ENCODE measurements at regions not wholly inside any gene's neighbourhood (a gene's known extent, or its start where the extent isn't known, plus 50 kb on each side); places are given as distances from the start of the nearest gene placed in this dataset.
"Not testable (repeated sequence)": the region's sequence is repeated elsewhere in the genome, so short reads cannot be mapped to it uniquely, and the experiment has no call there.

- no peak for DNase-seq
These were observed 683.3 kb downstream of the IRS1 start for GRCh38 chr2:226116346-226116745.

GRCh38 chr2:226115832-226116200 lies 683.8 kb downstream of the IRS1 start:
- no peak for DNase-seq

- no peak for DNase-seq
These were observed 684.4 kb downstream of the IRS1 start for GRCh38 chr2:226115102-226115831.

- no peak for DNase-seq
These were observed 685.2 kb downstream of the IRS1 start for GRCh38 chr2:226114436-226114835.

DNA sequence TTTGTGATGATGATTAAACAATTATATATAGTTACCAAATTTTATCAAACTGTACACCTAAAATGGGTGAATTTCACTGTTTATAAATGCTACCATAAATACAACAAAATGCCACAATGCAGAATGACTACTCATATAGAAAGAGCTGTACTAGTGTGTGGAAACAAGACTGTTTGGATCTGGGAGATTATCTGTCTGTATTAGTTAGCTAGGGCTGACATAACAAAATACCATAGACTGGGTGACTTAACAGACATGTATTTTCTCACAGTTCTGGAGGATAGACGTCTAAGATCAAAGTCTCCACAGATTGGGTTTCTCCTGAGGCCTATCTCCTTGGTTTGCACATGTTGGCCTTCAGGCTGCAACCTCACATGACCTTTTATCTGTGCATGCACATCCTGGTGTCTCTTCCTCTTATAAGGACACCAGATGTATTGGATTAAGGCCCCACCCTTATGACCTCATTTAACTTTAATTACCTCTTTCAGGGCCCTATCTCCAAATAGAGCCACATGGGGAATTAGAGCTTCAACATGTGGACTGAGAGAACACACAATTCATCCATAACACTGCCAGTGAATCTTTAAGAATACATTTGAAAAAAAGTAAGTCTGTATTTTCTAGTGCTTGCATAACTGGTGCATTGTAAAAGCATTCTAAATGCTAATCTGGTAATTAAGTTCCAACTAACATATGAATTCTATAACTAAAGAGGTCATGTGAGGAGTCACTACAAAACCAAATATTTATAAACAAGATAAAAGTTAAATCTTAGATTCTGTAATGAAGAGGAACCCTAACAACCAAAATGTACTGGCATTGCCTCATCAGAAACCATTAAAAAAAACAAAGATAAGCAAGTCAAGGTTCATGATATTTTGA lies 699.6 kb downstream of the NYAP2 start:
- no peak for DNase-seq

DNA sequence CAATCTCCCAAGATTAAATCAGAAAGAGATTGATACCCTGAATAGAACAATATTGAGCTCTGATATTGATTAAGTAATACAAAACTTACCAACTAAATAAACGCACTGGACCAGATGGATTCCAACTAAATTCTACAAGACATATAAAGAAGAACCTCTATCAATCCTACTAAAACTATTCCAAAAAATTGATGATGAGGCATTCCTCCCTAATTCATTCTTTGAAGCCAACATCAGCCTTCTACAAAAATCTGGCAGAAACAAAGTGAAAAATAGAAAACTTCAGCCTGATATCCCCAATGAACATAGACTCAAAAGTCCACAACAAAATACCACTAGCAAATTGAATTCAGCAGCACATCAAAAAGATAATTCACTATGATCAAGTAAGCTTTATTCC lies 695.5 kb downstream of the NYAP2 start:
- DNase-seq: no peak

GRCh38 chr2:226093364-226093763 lies 693.9 kb downstream of the NYAP2 start:
- DNase-seq: no peak

GRCh38 chr2:226088366-226088674 lies 688.8 kb downstream of the NYAP2 start:
- DNase-seq: no peak

DNA sequence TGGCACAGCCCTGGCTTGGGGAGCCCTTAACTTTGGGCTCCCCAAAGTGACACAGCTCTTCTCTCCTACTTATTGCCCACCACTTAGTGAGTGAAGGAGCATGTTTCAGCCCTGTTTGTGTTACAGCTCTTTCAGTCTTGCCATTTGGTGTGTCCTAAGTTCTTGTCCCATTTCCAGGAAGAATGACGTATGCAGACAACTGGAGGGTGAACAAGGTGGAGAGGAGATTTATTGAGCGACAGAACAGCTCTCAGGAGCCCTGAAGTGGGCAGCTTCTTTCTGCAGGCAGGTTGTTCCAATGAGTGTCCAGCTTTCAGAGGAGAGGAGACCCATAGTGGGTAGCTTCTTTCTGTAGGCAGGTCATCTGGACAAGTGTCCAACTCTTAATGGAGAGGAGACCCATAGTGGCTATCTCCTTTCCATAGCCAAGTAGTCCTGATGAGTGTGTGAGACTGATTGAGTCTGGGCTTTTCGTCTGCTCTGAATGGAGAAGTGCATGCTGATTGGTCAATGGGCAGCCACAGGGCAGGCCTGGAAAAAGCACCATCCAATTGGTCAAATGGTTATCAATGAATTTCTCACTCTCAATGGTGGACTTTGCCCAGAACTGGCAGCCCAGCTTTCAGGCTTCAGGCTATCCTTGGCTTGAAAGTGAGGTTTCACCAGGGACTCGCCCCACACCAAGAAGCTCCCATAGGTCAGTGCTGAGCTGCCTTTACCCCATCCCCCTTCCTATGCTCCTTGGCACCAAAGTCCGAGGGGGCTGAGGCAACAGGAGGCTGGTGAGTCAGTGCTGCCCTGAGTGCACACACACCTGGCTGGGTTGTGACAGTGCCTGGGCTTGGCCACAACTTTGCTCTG lies 688.2 kb downstream of the NYAP2 start:
- no peak for DNase-seq

GRCh38 chr2:226087051-226087450 lies 687.5 kb downstream of the NYAP2 start:
- no peak for DNase-seq

- DNase-seq: no peak
These were observed 686.7 kb downstream of the NYAP2 start for GRCh38 chr2:226086190-226086589.

DNA sequence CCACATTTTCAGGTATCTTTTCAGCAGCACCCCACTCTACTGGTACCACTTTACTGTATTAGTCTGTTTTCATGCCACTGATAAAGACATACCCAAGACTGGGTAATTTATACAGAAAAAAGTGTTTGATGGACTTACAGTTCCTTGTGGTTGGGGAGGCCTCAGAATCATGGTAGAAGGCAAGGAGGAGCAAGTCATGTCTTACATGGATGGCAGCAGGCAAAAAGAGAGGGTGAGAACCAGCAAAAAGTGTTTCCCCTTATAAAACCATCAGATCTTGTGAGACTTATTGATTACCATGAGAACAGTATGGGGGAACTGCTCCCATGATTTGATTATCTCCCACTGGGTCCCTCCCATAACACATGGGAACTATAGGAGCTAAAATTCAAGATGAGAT lies 685.9 kb downstream of the NYAP2 start:
- not testable (repeated sequence) for DNase-seq

GRCh38 chr2:226080334-226080733 lies 680.8 kb downstream of the NYAP2 start:
- no peak for DNase-seq

GRCh38 chr2:226079671-226080181 lies 680.2 kb downstream of the NYAP2 start:
- DNase-seq: no peak

DNA sequence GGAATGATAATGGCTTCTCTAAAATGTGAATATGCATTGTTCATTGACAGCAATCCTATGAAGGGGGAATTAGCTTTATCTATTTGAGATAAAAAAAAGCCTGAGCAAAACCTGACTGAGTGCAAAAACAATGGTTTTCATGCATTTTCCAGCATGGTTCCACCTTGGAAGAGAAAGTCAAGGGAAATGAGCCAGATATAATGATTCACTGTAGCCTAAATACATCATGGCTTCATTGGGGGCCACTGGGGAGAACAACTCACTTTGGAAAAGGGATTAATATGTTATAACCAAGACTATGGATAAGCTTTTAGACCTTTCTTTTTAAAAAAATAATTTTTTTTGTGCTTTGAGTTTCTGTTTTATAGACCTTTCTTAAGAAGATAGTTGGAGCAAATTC lies 679.7 kb downstream of the NYAP2 start:
- DNase-seq: no peak

GRCh38 chr2:226078666-226079065 lies 679.2 kb downstream of the NYAP2 start:
- DNase-seq: no peak

DNA sequence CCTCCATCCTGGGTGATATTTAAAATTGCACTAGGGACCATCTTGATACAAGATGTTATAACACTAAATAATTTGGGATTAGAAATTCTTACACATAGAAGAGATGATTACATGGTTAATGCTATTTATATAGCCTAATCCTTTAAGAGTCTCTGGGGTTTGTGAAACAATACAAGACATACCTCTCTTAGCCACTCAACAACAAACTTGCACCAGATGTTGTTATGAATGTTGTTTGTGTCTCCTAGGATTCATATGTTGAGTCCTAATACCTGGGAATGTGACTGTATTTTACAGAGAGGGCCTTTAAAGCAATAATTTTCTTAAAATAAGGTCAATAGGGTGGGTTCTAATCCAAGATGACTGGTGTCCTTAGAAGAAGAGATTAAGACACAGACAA lies 678.3 kb downstream of the NYAP2 start:
- no peak for DNase-seq

DNA sequence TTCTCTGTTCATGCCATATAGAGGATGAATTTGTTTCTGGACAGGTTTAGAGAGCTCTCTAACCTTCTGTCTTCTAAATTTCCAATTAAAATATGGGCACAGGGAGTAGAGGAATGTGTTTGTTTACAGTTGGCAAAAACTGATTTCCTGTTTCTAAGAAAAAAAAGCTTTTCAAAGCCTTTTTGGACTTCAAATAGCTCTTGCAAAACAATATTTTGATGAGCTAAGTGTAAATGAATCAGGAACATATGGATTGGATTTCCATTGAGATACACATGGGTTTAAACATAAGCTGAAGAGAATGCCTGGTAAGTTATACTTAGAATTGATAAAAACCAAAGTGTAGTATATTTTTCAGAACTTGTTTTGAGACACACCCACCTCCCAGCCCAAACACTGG lies 677.5 kb downstream of the NYAP2 start:
- no peak for DNase-seq

- no peak for DNase-seq
These were observed 677.0 kb downstream of the NYAP2 start for GRCh38 chr2:226076529-226076928.

- no peak for DNase-seq
These were observed 674.9 kb downstream of the NYAP2 start for GRCh38 chr2:226074391-226074790.

DNA sequence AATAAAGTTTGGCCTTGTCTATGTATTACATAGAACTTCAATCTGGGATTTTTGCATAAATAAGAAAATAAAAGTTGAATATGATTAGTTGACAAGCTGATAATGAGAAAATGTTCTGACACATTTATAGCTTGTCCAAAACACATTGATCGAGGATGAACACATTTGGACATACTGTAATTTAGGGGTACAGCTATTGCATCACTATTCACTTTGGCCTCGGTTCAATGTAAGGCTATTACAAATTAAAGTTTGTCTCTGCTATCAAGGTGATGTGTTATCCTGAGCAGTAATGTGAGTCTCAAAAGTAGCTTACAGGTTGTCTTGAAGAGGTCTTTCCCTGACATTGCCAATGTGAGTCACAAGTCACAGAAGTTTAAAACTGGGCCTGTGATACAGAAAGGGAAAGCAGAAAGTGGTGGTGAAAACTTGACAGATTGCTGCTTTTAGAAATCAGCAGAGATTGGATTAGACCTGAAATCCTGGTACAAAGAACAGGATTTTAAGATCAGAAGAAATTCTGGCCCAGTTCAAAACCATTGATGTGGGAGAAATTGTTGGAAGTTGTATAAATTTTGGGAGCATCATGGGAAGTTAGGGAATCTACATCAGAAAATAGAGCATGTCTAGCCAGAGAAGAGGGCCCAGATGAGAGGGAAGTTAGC lies 674.1 kb downstream of the NYAP2 start:
- no peak for DNase-seq

DNA sequence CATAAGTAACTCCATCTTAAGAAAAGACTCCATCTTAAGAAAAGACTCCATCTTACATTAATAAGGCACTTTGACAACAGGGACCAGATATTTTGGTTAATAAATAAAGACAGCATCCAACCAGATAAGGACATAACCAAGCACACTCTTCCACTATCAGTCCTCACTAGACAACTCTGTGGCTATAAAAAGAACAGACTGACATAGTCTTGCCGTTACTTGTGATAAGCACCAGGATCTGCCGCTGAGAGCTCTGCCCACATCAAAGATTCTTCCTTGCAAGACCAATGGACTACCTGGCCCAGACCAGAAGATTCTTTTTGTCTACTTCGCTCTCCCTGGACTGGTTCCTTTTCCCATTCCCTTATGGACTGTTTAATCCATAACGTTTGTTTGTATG lies 667.4 kb downstream of the NYAP2 start:
- no peak for DNase-seq

DNA sequence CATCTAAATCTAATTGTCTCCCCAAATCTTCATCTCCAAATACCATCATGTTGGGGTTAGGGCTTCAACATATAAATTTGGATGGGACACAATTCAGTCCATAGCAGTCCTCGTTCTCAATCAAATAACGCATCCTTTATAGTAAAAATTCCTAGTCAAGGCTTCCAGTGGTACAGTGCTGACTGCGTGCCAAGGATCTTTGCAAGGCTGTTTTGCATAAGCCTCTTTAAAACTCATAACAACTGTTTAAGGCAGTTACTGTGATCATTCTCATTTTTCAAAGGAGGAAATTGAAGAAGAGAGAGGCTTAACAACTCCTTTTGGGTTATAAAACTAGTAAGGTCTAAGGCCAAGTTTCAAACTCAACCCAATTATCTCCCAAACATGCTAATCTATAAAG lies 666.9 kb downstream of the NYAP2 start:
- DNase-seq: no peak

Data from CD4-positive, alpha-beta T cell treated with Interleukin-21 for 1 hour (primary cell).